ENCODE measurements at regions not wholly inside any gene's neighbourhood (a gene's known extent, or its start where the extent isn't known, plus 50 kb on each side); places are given as distances from the start of the nearest gene placed in this dataset.

DNA sequence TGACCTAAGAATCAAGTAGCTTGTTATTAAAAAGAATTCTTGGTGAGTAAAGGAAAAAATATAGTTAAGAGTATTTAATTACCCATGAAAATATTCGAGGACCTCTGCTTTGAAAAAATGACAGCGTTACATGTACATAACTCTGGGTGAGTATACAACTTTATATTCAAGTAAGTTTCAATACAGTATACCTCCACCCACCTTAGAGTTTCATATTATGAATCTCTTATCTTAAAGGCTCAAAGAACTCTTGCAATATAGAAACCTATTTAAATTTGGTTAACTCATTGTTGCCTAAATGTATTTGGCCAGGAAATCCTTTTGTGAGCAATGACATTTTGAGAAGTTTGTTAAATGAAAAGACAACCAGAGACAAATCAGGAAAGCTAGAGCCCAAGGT is 138.2 kb downstream of the QDPR start:
- H3K27ac Mint-ChIP-seq, result no peak overlapping the region
- CTCF ChIA-PET, result interaction anchor here (0.6 kb wide), 2 partner anchors 38 to 553 kb away, joined by 3 read pairs; no protein-coding TSS in a partner anchor
- H3K36me3 Mint-ChIP-seq (ENCODE audit: low read depth), result no peaks in the 10 kb centered on the region
- no peaks in the 10 kb centered on the region for H3K9me3 Mint-ChIP-seq
- intact Hi-C loops (cut with micrococcal nuclease), result no loop called here
- H3K4me1 Mint-ChIP-seq (ENCODE audit: low read depth), result peaks cover 2% of the 10 kb centered on the region
- DNase-seq, result no peak
- no peaks in the 10 kb centered on the region for H3K27me3 Mint-ChIP-seq (ENCODE audit: low read depth)
- H3K4me3 Mint-ChIP-seq, result no peak overlapping the region

- CTCF ChIA-PET, result no interaction called here
- DNase-seq, result no peak
- no peak overlapping the region for H3K4me3 Mint-ChIP-seq
- H3K9me3 Mint-ChIP-seq, result no peaks in the 10 kb centered on the region
- no peaks in the 10 kb centered on the region for H3K36me3 Mint-ChIP-seq (ENCODE audit: low read depth)
- intact Hi-C loops (cut with micrococcal nuclease), result no loop called here
- no peak overlapping the region for H3K27ac Mint-ChIP-seq
- H3K4me1 Mint-ChIP-seq (ENCODE audit: low read depth), result peaks cover 2% of the 10 kb centered on the region
- H3K27me3 Mint-ChIP-seq (ENCODE audit: low read depth), result no peaks in the 10 kb centered on the region
These were observed 141.1 kb downstream of the QDPR start for GRCh38 chr4:17370818-17371217.

- CTCF ChIA-PET, result interaction anchor here (0.7 kb wide), 1 partner anchor 197 kb away, joined by 3 read pairs; no protein-coding TSS in a partner anchor
- intact Hi-C loops (cut with micrococcal nuclease), result no loop called here
- Mint-ChIP-seq H3K27ac (no peak overlapping the region), H3K4me3 (no peak overlapping the region), H3K4me1 (ENCODE audit: low read depth) (no peaks in the 10 kb centered on the region), H3K36me3 (ENCODE audit: low read depth) (no peaks in the 10 kb centered on the region), H3K27me3 (ENCODE audit: low read depth) (peaks cover 2% of the 10 kb centered on the region), H3K9me3 (no peaks in the 10 kb centered on the region)
- no peak for DNase-seq
These were observed 143.5 kb downstream of the QDPR start for GRCh38 chr4:17368408-17368807.

DNA sequence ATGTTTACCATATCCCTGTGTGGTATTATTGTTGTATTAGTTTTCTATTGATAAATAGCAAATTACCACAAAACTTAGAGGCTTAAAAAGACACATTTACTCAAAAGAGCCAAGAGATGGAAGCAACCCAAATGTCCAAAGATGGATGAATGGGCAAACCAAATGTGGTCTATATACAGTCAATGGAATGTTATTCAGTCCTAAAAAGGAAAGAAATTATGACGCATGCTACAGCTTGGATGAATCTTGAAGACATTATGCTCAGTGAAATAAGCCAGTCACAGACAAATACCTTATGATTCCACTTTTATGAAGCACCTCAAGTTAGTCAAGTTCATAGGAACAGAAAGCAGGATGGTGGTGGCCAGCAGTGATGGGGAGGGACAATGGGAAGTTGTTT is 144.7 kb downstream of the QDPR start:
- H3K27me3 Mint-ChIP-seq (ENCODE audit: low read depth), result peaks cover 2% of the 10 kb centered on the region
- H3K9me3 Mint-ChIP-seq, result no peaks in the 10 kb centered on the region
- no peak overlapping the region for H3K27ac Mint-ChIP-seq
- CTCF ChIA-PET, result no interaction called here
- peaks cover 6% of the 10 kb centered on the region for H3K4me1 Mint-ChIP-seq (ENCODE audit: low read depth)
- no peaks in the 10 kb centered on the region for H3K36me3 Mint-ChIP-seq (ENCODE audit: low read depth)
- intact Hi-C loops (cut with micrococcal nuclease), result no loop called here
- H3K4me3 Mint-ChIP-seq, result no peak overlapping the region
- DNase-seq, result no peak

DNA sequence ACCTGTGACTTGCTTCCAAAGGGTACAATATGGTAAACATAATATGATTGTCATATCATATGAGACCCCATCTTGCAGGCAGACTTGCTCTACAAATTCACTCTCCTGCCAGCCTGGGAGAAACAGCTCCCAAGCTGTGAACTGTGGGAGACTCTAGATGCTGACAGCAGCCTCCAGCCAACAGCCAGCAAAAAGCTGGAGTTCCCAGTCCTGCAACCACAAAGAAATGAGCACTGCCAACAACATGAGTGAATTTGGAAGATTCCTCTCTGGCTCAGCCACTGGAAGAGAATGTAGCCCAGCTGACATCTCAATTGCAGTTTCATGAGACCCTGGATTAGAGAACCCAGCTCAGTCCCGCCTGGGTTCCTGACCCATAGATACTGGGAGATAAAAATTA is 145.4 kb downstream of the QDPR start:
- DNase-seq, result no peak
- H3K9me3 Mint-ChIP-seq, result no peaks in the 10 kb centered on the region
- no peak overlapping the region for H3K4me3 Mint-ChIP-seq
- peaks cover 8% of the 10 kb centered on the region for H3K4me1 Mint-ChIP-seq (ENCODE audit: low read depth)
- peaks cover 2% of the 10 kb centered on the region for H3K27me3 Mint-ChIP-seq (ENCODE audit: low read depth)
- intact Hi-C loops (cut with micrococcal nuclease), result no loop called here
- no peaks in the 10 kb centered on the region for H3K36me3 Mint-ChIP-seq (ENCODE audit: low read depth)
- no peak overlapping the region for H3K27ac Mint-ChIP-seq
- CTCF ChIA-PET, result no interaction called here

- H3K27me3 Mint-ChIP-seq (ENCODE audit: low read depth), result peaks cover 2% of the 10 kb centered on the region
- no peaks in the 10 kb centered on the region for H3K36me3 Mint-ChIP-seq (ENCODE audit: low read depth)
- intact Hi-C loops (cut with micrococcal nuclease), result no loop called here
- no peaks in the 10 kb centered on the region for H3K9me3 Mint-ChIP-seq
- DNase-seq, result no peak
- no peak overlapping the region for H3K4me3 Mint-ChIP-seq
- H3K27ac Mint-ChIP-seq, result no peak overlapping the region
- H3K4me1 Mint-ChIP-seq (ENCODE audit: low read depth), result peaks cover 8% of the 10 kb centered on the region
- CTCF ChIA-PET, result interaction anchor here (0.9 to 1.4 kb wide), 2 partner anchors 20 to 451 kb away, joined by 3 to 4 read pairs; no protein-coding TSS in a partner anchor
These were observed 149.5 kb downstream of the QDPR start for GRCh38 chr4:17362430-17362829.

DNA sequence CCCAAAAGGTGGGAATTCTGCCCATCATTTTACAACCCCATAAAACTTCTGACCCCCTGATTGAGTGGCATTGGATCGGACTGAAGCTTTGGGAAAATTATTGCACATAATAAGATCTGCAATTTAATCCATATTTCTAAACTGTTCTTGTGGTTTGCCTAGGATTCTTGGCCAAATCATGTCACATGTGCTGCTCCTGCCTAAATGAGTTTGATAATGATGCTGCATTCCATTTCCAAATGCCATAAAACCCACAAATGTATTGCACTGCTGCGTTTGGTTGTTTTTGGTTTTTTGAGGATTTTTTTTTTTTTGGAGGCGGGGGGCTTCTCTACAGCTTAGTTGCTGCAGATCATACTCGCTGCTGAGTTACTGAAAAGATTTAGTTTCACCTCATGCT is 153.6 kb downstream of the QDPR start:
- H3K27me3 Mint-ChIP-seq (ENCODE audit: low read depth), result peaks cover 2% of the 10 kb centered on the region
- CTCF ChIA-PET, result interaction anchor here (0.6 kb wide), 1 partner anchor 1010 kb away, joined by 7 read pairs; no protein-coding TSS in a partner anchor
- H3K36me3 Mint-ChIP-seq (ENCODE audit: low read depth), result no peaks in the 10 kb centered on the region
- H3K4me3 Mint-ChIP-seq, result no peak overlapping the region
- intact Hi-C loops (cut with micrococcal nuclease), result no loop called here
- no peak overlapping the region for H3K27ac Mint-ChIP-seq
- H3K4me1 Mint-ChIP-seq (ENCODE audit: low read depth), result peaks cover 8% of the 10 kb centered on the region
- H3K9me3 Mint-ChIP-seq, result no peaks in the 10 kb centered on the region
- DNase-seq, result no peak

DNA sequence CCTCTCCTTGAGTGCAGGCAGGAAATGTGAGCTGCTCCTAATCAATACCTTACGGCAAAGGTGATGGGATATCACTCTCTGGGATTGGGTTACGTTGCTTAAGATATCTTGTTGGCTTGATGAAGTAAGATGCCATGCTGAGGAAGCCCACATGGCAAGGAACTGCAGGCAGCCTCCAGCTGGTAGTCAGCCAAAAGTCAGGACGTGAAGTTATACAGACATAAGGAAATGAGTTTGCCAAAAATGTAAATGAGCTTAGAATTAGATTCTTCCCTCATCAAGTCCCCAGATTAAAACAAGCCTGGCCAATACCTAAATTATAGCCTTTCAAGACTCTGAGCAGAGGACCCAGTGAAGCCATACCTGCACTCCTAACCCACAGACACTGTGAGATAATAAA is 155.0 kb downstream of the QDPR start:
- CTCF ChIA-PET, result interaction anchor here (2.1 kb wide), 1 partner anchor 9 kb away, joined by 6 read pairs; no protein-coding TSS in a partner anchor

GRCh38 chr4:17352357-17352756 is 159.5 kb downstream of the QDPR start:
- Mint-ChIP-seq H3K36me3 (ENCODE audit: low read depth) (no peaks in the 10 kb centered on the region), H3K27me3 (ENCODE audit: low read depth) (peaks cover 4% of the 10 kb centered on the region), H3K4me1 (ENCODE audit: low read depth) (no peaks in the 10 kb centered on the region), H3K9me3 (no peaks in the 10 kb centered on the region), H3K4me3 (no peak overlapping the region), H3K27ac (no peak overlapping the region)
- DNase-seq, result no peak
- CTCF ChIA-PET, result interaction anchor here (1.1 to 1.9 kb wide), 3 partner anchors 28 to 98 kb away, joined by 3 to 5 read pairs (median 3); no protein-coding TSS in a partner anchor
- intact Hi-C loops (cut with micrococcal nuclease), result no loop called here

More for the DNA sequence above, 155.0 kb downstream of the QDPR start:
- H3K27me3 Mint-ChIP-seq (ENCODE audit: low read depth), result peaks cover 4% of the 10 kb centered on the region
- no peaks in the 10 kb centered on the region for H3K4me1 Mint-ChIP-seq (ENCODE audit: low read depth)
- H3K4me3 Mint-ChIP-seq, result no peak overlapping the region
- intact Hi-C loops (cut with micrococcal nuclease), result no loop called here
- H3K9me3 Mint-ChIP-seq, result no peaks in the 10 kb centered on the region
- DNase-seq, result no peak
- H3K27ac Mint-ChIP-seq, result no peak overlapping the region
- no peaks in the 10 kb centered on the region for H3K36me3 Mint-ChIP-seq (ENCODE audit: low read depth)

- Mint-ChIP-seq H3K4me1 (ENCODE audit: low read depth) (no peaks in the 10 kb centered on the region), H3K4me3 (no peak overlapping the region), H3K27me3 (ENCODE audit: low read depth) (no peaks in the 10 kb centered on the region), H3K9me3 (no peaks in the 10 kb centered on the region), H3K27ac (no peak overlapping the region), H3K36me3 (ENCODE audit: low read depth) (no peaks in the 10 kb centered on the region)
- CTCF ChIA-PET, result interaction anchor here (0.6 to 7.2 kb wide), 11 partner anchors 9 to 791 kb away, joined by 3 to 63 read pairs (median 4); no protein-coding TSS in a partner anchor
- peak; percentile 65 for DNase-seq
- intact Hi-C loops (cut with micrococcal nuclease), result loop anchor here (1.0 kb wide), 2 partner anchors 100 to 125 kb away; no protein-coding TSS in a partner anchor
These were observed 164.4 kb downstream of the QDPR start for GRCh38 chr4:17347445-17347844.

DNA sequence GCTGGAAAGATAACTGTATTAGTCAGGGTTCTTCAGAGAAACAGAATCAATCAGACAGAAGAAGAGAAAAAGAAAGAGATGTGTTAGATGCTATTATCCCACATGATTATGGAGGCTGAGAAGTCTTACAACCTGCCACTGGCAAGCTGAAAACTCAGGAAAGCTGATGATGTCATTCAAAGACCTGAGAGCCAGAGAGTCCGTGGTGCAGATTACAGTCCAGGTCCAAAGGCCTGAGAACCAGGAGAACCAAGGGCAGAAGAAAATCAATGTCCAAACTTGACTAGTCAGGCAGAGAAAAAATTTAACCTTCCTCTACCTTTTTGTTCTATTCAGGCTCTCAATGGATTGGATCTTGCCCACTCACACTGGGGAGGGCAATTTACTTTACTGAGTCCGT is 172.5 kb downstream of the QDPR start:
- Mint-ChIP-seq H3K4me1 (ENCODE audit: low read depth) (peaks cover 44% of the 10 kb centered on the region), H3K9me3 (no peaks in the 10 kb centered on the region), H3K27me3 (ENCODE audit: low read depth) (no peaks in the 10 kb centered on the region), H3K36me3 (ENCODE audit: low read depth) (no peaks in the 10 kb centered on the region), H3K4me3 (no peak overlapping the region), H3K27ac (no peak overlapping the region)
- intact Hi-C loops (cut with micrococcal nuclease), result loop anchor here (5.0 kb wide), 3 partner anchors 173 to 1567 kb away; partner anchors contain the start of gene QDPR
- DNase-seq, result no peak
- CTCF ChIA-PET, result interaction anchor here (0.9 to 1.6 kb wide), 3 partner anchors 10 to 108 kb away, joined by 4 to 7 read pairs (median 7); no protein-coding TSS in a partner anchor

- peaks cover 50% of the 10 kb centered on the region for H3K4me1 Mint-ChIP-seq (ENCODE audit: low read depth)
- intact Hi-C loops (cut with micrococcal nuclease), result loop anchor here (1.0 to 5.0 kb wide), 11 partner anchors 13 to 1565 kb away; partner anchors contain the start of genes DCAF16, LAP3, MED28 and NCAPG
- peak overlapping the region; percentile 22 for H3K4me3 Mint-ChIP-seq
- no peak for DNase-seq
- H3K9me3 Mint-ChIP-seq, result no peaks in the 10 kb centered on the region
- no peaks in the 10 kb centered on the region for H3K27me3 Mint-ChIP-seq (ENCODE audit: low read depth)
- H3K36me3 Mint-ChIP-seq (ENCODE audit: low read depth), result no peaks in the 10 kb centered on the region
- CTCF ChIA-PET, result interaction anchor here (0.9 to 1.3 kb wide), 4 partner anchors 11 to 111 kb away, joined by 3 to 4 read pairs (median 3); no protein-coding TSS in a partner anchor
- peak overlapping the region; percentile 87 for H3K27ac Mint-ChIP-seq
These were observed 174.9 kb downstream of the QDPR start for GRCh38 chr4:17336986-17337385.

- Mint-ChIP-seq H3K27ac (peak overlapping the region; percentile 87), H3K9me3 (no peaks in the 10 kb centered on the region), H3K4me3 (peak overlapping the region; percentile 22), H3K4me1 (ENCODE audit: low read depth) (peaks cover 50% of the 10 kb centered on the region), H3K27me3 (ENCODE audit: low read depth) (no peaks in the 10 kb centered on the region), H3K36me3 (ENCODE audit: low read depth) (no peaks in the 10 kb centered on the region)
- CTCF ChIA-PET, result interaction anchor here (0.9 to 1.3 kb wide), 4 partner anchors 11 to 111 kb away, joined by 3 to 4 read pairs (median 3); no protein-coding TSS in a partner anchor
- intact Hi-C loops (cut with micrococcal nuclease), result loop anchor here (1.0 to 5.0 kb wide), 11 partner anchors 12 to 1564 kb away; partner anchors contain the start of genes DCAF16, LAP3, MED28 and NCAPG
- peak; percentile 88 for DNase-seq
These were observed 175.3 kb downstream of the QDPR start for GRCh38 chr4:17336524-17336961.
